Gastrocnemius medialis (tissue), 4 donors: ENCODE measurements at regions not wholly inside any gene's neighbourhood (a gene's known extent, or its start where the extent isn't known, plus 50 kb on each side); places are given as distances from the start of the nearest gene placed in this dataset.

Source experiments
- ATAC-seq, 2 donors: fragments of 150-250 bp; one replicate each; pipeline ENCODE4 v1.9.1; 2016
- DNase-seq, 2 donors: peaks; one replicate each; pipeline ENCODE4 v3.0.0-alpha.2; 2019
- H3K27ac ChIP-seq, 4 donors: fragments of 200-600 bp; sonication (generic); 1 replicate in 1 of 4; 2 replicates in 3 of 4; pipeline ENCODE4 v1.5.1; 2016 to 2018; ENCODE audit warnings: mild to moderate bottlenecking in 2 of 4, moderate library complexity in 1 of 4
- H3K27me3 ChIP-seq, 3 donors: fragments of 200-600 bp; sonication (generic) in 2 of 3; 1 replicate in 1 of 3; 2 replicates in 2 of 3; pipeline versions ENCODE4 v1.5.1 to v1.6.0; 2016 to 2019; ENCODE audit warnings: mild to moderate bottlenecking in 1 of 3, moderate library complexity in 1 of 3
- H3K36me3 ChIP-seq, 2 donors: fragments of 200-600 bp; sonication (generic) in 1 of 2; one replicate each; pipeline ENCODE4 v1.5.1; 2017 to 2018
- H3K4me1 ChIP-seq, 2 donors: fragments of 200-600 bp; sonication (generic) in 1 of 2; one replicate each; pipeline ENCODE4 v1.5.1; 2016 to 2017; ENCODE audit warnings: mild to moderate bottlenecking in 2 of 2
- H3K4me3 ChIP-seq, 4 donors: fragments of 200-600 bp; sonication (generic) in 3 of 4; 1 replicate in 1 of 4; 2 replicates in 3 of 4; pipeline ENCODE4 v1.5.1; 2016 to 2019; ENCODE audit warnings: mild to moderate bottlenecking in 2 of 4
- H3K9me3 ChIP-seq, 3 donors: fragments of 200-600 bp; sonication (generic) in 2 of 3; 1 replicate in 1 of 3; 2 replicates in 2 of 3; pipeline ENCODE4 v1.5.1; 2016 to 2019
- CTCF ChIP-seq, 5 experiments: fragments of 450-650 bp in 3 of 5; fragments of 200-600 bp in 2 of 5; sonication (generic) in 2 of 5; IDR thresholded peaks in 4 of 5; conservative IDR thresholded peaks in 1 of 5; 1 replicate in 4 of 5; 2 replicates in 1 of 5; pipeline ENCODE4 v1.5.1; 2016 to 2019; ENCODE audit warnings: antibody characterized with exemption in 5 of 5, mild to moderate bottlenecking in 3 of 5, moderate library complexity in 3 of 5
- POLR2A ChIP-seq, 2 donors: fragments of 450-650 bp; IDR thresholded peaks; one replicate each; pipeline ENCODE4 v1.6.1; 2017; ENCODE audit warnings: antibody characterized with exemption in 2 of 2, mild to moderate bottlenecking in 2 of 2, moderate library complexity in 2 of 2
- in situ Hi-C, 4 donors: fragments of 200-750 bp; cut with MboI; loops; one replicate each; pipeline versions ENCODE4 v1.15.0 to v1.8.0; 2017; ENCODE audit warnings: low sequenced_read_pairs in 4 of 4
- intact Hi-C: fragments of 100-400 bp; cut with DNase I; formaldehyde crosslinking; loops from one replicate; pipeline ENCODE4 v1.15.1; 2023; ENCODE audit warnings: low total_unique reads

- no peaks in the 10 kb centered on the region for H3K9me3 ChIP-seq
- no peak overlapping the region for H3K27ac ChIP-seq
- no peak for DNase-seq
- H3K4me1 ChIP-seq = no peaks in the 10 kb centered on the region
- no peaks in the 10 kb centered on the region for H3K27me3 ChIP-seq
- H3K36me3 ChIP-seq = no peaks in the 10 kb centered on the region
- TF ChIP-seq POLR2A (IDR thresholded peaks at IDR 0.05) (no peak), CTCF (IDR thresholded peaks at IDR 0.05 in 4 of 5, conservative IDR thresholded peaks at IDR 0.05 in 1 of 5) (no peak)
- intact Hi-C loops = no loop called here
- in situ Hi-C loops = no loop called here
- ATAC-seq = no peak
- no peak overlapping the region for H3K4me3 ChIP-seq
Measured at GRCh38 chr3:86594838-86595237, 396.1 kb downstream of the VGLL3 start.

GRCh38 chr3:86578071-86578470, 412.9 kb downstream of the VGLL3 start:
- no peak for ATAC-seq
- Histone ChIP-seq H3K27ac (no peak overlapping the region), H3K9me3 (no peaks in the 10 kb centered on the region), H3K36me3 (no peaks in the 10 kb centered on the region), H3K27me3 (no peaks in the 10 kb centered on the region), H3K4me1 (no peaks in the 10 kb centered on the region), H3K4me3 (no peak overlapping the region)
- intact Hi-C loops (no loop called here), in situ Hi-C loops (no loop called here)
- TF ChIP-seq CTCF (IDR thresholded peaks at IDR 0.05 in 4 of 5, conservative IDR thresholded peaks at IDR 0.05 in 1 of 5) (no peak), POLR2A (IDR thresholded peaks at IDR 0.05) (no peak)
- DNase-seq = no peak

- ATAC-seq (no peak), DNase-seq (no peak)
- in situ Hi-C loops = no loop called here
- Histone ChIP-seq H3K27ac (no peak overlapping the region), H3K4me1 (no peaks in the 10 kb centered on the region), H3K9me3 (no peaks in the 10 kb centered on the region), H3K27me3 (no peaks in the 10 kb centered on the region), H3K4me3 (no peak overlapping the region), H3K36me3 (no peaks in the 10 kb centered on the region)
- intact Hi-C loops = no loop called here
- TF ChIP-seq CTCF (IDR thresholded peaks at IDR 0.05 in 4 of 5, conservative IDR thresholded peaks at IDR 0.05 in 1 of 5) (peak in 2 of 5 experiments; percentile 30 to 36), POLR2A (IDR thresholded peaks at IDR 0.05) (no peak)
Measured at GRCh38 chr3:86563400-86563970, 427.5 kb downstream of the VGLL3 start.

GRCh38 chr3:86562090-86562489, 428.9 kb downstream of the VGLL3 start:
- H3K4me3 ChIP-seq = no peak overlapping the region
- H3K36me3 ChIP-seq = no peaks in the 10 kb centered on the region
- no peak overlapping the region for H3K27ac ChIP-seq
- no peak for TF ChIP-seq CTCF (IDR thresholded peaks at IDR 0.05 in 4 of 5, conservative IDR thresholded peaks at IDR 0.05 in 1 of 5)
- TF ChIP-seq POLR2A (IDR thresholded peaks at IDR 0.05) = no peak
- no peaks in the 10 kb centered on the region for H3K27me3 ChIP-seq
- H3K9me3 ChIP-seq = no peaks in the 10 kb centered on the region
- H3K4me1 ChIP-seq = no peaks in the 10 kb centered on the region
- in situ Hi-C loops = no loop called here
- intact Hi-C loops = no loop called here
- DNase-seq (no peak), ATAC-seq (no peak)

GRCh38 chr3:86561215-86561614, 429.7 kb downstream of the VGLL3 start:
- Histone ChIP-seq H3K4me3 (no peak overlapping the region), H3K9me3 (no peaks in the 10 kb centered on the region), H3K27ac (no peak overlapping the region), H3K27me3 (no peaks in the 10 kb centered on the region), H3K4me1 (no peaks in the 10 kb centered on the region), H3K36me3 (no peaks in the 10 kb centered on the region)
- in situ Hi-C loops (no loop called here), intact Hi-C loops (no loop called here)
- TF ChIP-seq POLR2A (IDR thresholded peaks at IDR 0.05) (no peak), CTCF (IDR thresholded peaks at IDR 0.05 in 4 of 5, conservative IDR thresholded peaks at IDR 0.05 in 1 of 5) (no peak)
- ATAC-seq (no peak), DNase-seq (no peak)
